ENCODE measurements at regions not wholly inside any gene's neighbourhood (a gene's known extent, or its start where the extent isn't known, plus 50 kb on each side); places are given as distances from the start of the nearest gene placed in this dataset.

DNA sequence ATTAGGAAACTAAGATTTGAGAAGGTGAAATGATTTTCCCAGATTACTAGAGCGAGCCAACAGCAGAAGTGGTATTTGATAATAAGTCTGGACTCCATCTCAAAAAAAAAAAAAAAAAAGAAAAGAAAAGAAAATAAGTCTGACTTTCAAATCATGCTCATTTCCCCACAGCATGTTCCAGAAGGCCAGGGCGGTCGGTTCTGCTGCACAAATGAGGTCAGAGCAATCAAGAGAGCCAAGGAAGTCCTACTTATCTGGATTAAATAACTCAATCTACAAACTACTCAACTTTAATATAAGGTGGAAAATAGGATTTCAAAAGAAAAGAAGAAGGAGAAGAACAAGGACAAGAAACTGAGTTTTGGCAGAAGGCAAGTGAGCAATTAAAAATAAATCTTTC is 130.4 kb upstream of the RASA1 start:
- Histone ChIP-seq H2AFZ (ENCODE audit: insufficient read depth, low read depth, low read length, poor library complexity, severe bottlenecking) (no peak overlapping the region), H3K4me3 (replicated peaks in 1 of 3; ENCODE audit: low read depth in 2 of 3, low read length in 3 of 3) (no peak overlapping the region), H3K4me1 (ENCODE audit: control insufficient read depth in 1 of 2, insufficient read depth in 2 of 2, low read length in 2 of 2) (no peaks in the 10 kb centered on the region), H4K20me1 (ENCODE audit: insufficient read depth, low read length) (no peaks in the 10 kb centered on the region), H3K79me2 (ENCODE audit: insufficient read depth, low read length) (no peaks in the 10 kb centered on the region), H3K36me3 (replicated peaks in 1 of 2; ENCODE audit: control insufficient read depth in 1 of 2, insufficient read depth in 2 of 2, low read length in 2 of 2) (no peaks in the 10 kb centered on the region), H3K9me3 (replicated peaks in 1 of 2; ENCODE audit: control insufficient read depth in 1 of 2, insufficient read depth in 1 of 2, low read length in 2 of 2) (no peaks in the 10 kb centered on the region), H3K9ac (ENCODE audit: insufficient read depth, low read length, poor library complexity, severe bottlenecking) (no peak overlapping the region), H3K27ac (ENCODE audit: low read depth in 1 of 2, low read length in 2 of 2) (no peak overlapping the region), H3K27me3 (ENCODE audit: control insufficient read depth in 2 of 2, insufficient read depth in 2 of 2, low read length in 2 of 2) (no peaks in the 10 kb centered on the region), H3K4me2 (replicated peaks; ENCODE audit: extremely low read depth, low read length, poor library complexity, severe bottlenecking) (no peak overlapping the region)
- no peak overlapping the region for H3K4me3 Mint-ChIP-seq
- H3K4me1 Mint-ChIP-seq: peaks cover 4% of the 10 kb centered on the region
- WGBS (ENCODE audit: insufficient coverage): no CpG with 5 or more reads among the region's 3 CpGs
- H3K36me3 Mint-ChIP-seq: no peaks in the 10 kb centered on the region
- TF ChIP-seq, protein P1, sequence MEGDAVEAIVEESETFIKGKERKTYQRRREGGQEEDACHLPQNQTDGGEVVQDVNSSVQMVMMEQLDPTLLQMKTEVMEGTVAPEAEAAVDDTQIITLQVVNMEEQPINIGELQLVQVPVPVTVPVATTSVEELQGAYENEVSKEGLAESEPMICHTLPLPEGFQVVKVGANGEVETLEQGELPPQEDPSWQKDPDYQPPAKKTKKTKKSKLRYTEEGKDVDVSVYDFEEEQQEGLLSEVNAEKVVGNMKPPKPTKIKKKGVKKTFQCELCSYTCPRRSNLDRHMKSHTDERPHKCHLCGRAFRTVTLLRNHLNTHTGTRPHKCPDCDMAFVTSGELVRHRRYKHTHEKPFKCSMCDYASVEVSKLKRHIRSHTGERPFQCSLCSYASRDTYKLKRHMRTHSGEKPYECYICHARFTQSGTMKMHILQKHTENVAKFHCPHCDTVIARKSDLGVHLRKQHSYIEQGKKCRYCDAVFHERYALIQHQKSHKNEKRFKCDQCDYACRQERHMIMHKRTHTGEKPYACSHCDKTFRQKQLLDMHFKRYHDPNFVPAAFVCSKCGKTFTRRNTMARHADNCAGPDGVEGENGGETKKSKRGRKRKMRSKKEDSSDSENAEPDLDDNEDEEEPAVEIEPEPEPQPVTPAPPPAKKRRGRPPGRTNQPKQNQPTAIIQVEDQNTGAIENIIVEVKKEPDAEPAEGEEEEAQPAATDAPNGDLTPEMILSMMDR (IDR thresholded peaks at IDR 0.05): no peak
- DNase-seq: no peak
- no peak overlapping the region for H3K27ac Mint-ChIP-seq
- intact Hi-C loops (cut with micrococcal nuclease): no loop called here
- H3K27me3 Mint-ChIP-seq (ENCODE audit: low read depth in 3 of 3): no peaks in the 10 kb centered on the region
- peaks cover 0 to 2% (median 0%) of the 10 kb centered on the region in 7 donors for H3K9me3 Mint-ChIP-seq

DNA sequence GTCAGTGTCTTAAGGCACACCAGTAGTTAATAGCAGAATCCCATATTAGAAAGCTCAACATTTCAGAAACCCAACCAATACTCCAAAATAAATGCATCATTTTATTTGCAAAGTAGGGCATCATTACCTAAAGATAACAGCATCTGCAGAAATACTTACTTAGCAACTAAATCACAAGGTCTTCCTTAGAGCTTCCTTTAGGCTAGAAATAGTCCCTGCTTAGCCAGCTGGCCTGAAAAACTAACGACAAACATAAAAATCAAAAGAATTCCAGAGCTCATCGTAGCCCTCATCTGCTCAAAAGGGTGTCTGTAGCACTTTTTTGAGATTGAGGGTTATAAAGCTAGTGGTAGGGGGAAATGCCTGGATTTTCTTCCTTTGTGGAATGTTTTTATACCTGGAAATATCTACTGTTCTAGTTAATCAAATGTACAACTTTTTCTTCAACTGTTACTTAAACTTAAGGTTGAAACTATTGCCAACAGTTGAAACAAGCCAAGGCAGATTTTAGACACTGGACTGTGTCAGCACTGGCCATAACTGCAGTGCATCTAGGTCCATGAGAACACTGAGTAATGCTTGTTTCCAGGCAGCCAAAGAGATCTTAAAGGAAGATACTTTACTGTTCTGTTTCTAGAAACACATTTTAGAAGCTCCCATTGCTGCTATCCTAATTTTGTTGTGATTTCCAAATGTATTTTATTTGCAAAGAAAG is 129.4 kb upstream of the RASA1 start:
- Mint-ChIP-seq H3K36me3 (no peaks in the 10 kb centered on the region), H3K27me3 (ENCODE audit: low read depth in 3 of 3) (no peaks in the 10 kb centered on the region), H3K4me3 (no peak overlapping the region), H3K9me3 (peaks cover 0 to 5% (median 0%) of the 10 kb centered on the region in 7 donors), H3K27ac (no peak overlapping the region), H3K4me1 (peaks cover 4% of the 10 kb centered on the region)
- no peak overlapping the region for H3K4me2 ChIP-seq (replicated peaks; ENCODE audit: extremely low read depth, low read length, poor library complexity, severe bottlenecking)
- DNase-seq: no peak
- TF ChIP-seq, protein P1 (IDR thresholded peaks at IDR 0.05): no peak
- H3K9me3 ChIP-seq (replicated peaks in 1 of 2; ENCODE audit: control insufficient read depth in 1 of 2, insufficient read depth in 1 of 2, low read length in 2 of 2): no peaks in the 10 kb centered on the region
- H3K9ac ChIP-seq (ENCODE audit: insufficient read depth, low read length, poor library complexity, severe bottlenecking): no peak overlapping the region
- no peaks in the 10 kb centered on the region for H3K79me2 ChIP-seq (ENCODE audit: insufficient read depth, low read length)
- intact Hi-C loops (cut with micrococcal nuclease): no loop called here
- H2AFZ ChIP-seq (ENCODE audit: insufficient read depth, low read depth, low read length, poor library complexity, severe bottlenecking): no peak overlapping the region
- no peaks in the 10 kb centered on the region for H3K27me3 ChIP-seq (ENCODE audit: control insufficient read depth in 2 of 2, insufficient read depth in 2 of 2, low read length in 2 of 2)
- no peaks in the 10 kb centered on the region for H4K20me1 ChIP-seq (ENCODE audit: insufficient read depth, low read length)
- no peaks in the 10 kb centered on the region for H3K36me3 ChIP-seq (replicated peaks in 1 of 2; ENCODE audit: control insufficient read depth in 1 of 2, insufficient read depth in 2 of 2, low read length in 2 of 2)
- H3K27ac ChIP-seq (ENCODE audit: low read depth in 1 of 2, low read length in 2 of 2): no peak overlapping the region
- no peaks in the 10 kb centered on the region for H3K4me1 ChIP-seq (ENCODE audit: control insufficient read depth in 1 of 2, insufficient read depth in 2 of 2, low read length in 2 of 2)
- WGBS (ENCODE audit: insufficient coverage): no CpG with 5 or more reads among the region's 2 CpGs
- no peak overlapping the region for H3K4me3 ChIP-seq (replicated peaks in 1 of 3; ENCODE audit: low read depth in 2 of 3, low read length in 3 of 3)

Data from CD14-positive monocyte (primary cell).